Liver (tissue), 8 donors: ENCODE measurements at regions not wholly inside any gene's neighbourhood (a gene's known extent, or its start where the extent isn't known, plus 50 kb on each side); places are given as distances from the start of the nearest gene placed in this dataset.

ENCODE experiments used
- DNase-seq: peaks from one replicate; pipeline ENCODE4 v3.0.0-alpha.2; 2017; ENCODE audit warnings: low spot score
- H3K27ac ChIP-seq, 2 donors: one replicate each; pipeline ENCODE4 v1.7.0; 2013; ENCODE audit warnings: inconsistent platforms in 2 of 2, low read length in 2 of 2, control low read depth in 1 of 2, low read depth in 1 of 2, mild to moderate bottlenecking in 1 of 2
- H3K27me3 ChIP-seq, 4 donors: one replicate each; pipeline versions ENCODE4 v1.6.1 to v1.7.0; 2013; ENCODE audit warnings: low read length in 3 of 4, inconsistent platforms in 1 of 4, mild to moderate bottlenecking in 1 of 4, moderate library complexity in 1 of 4; ENCODE audit not compliant: control insufficient read depth in 4 of 4, insufficient read depth in 4 of 4
- H3K36me3 ChIP-seq, 4 donors: one replicate each; pipeline versions ENCODE4 v1.6.1 to v1.7.0; 2013; ENCODE audit warnings: low read length in 3 of 4, mild to moderate bottlenecking in 3 of 4, low read depth in 1 of 4, moderate library complexity in 1 of 4; ENCODE audit not compliant: control insufficient read depth in 4 of 4, insufficient read depth in 3 of 4
- H3K4me1 ChIP-seq, 4 donors: one replicate each; pipeline versions ENCODE4 v1.6.1 to v1.7.0; 2013; ENCODE audit warnings: low read length in 3 of 4, mild to moderate bottlenecking in 3 of 4, moderate library complexity in 1 of 4; ENCODE audit not compliant: control insufficient read depth in 4 of 4, insufficient read depth in 4 of 4
- H3K4me3 ChIP-seq, 3 donors: one replicate each; pipeline versions ENCODE4 v1.6.1 to v1.7.0; 2013; ENCODE audit warnings: low read length in 3 of 3, control low read depth in 1 of 3, low read depth in 1 of 3, mild to moderate bottlenecking in 1 of 3
- H3K9ac ChIP-seq, 2 donors: one replicate each; pipeline ENCODE4 v1.7.0; 2013; ENCODE audit warnings: low read length in 2 of 2, mild to moderate bottlenecking in 2 of 2, moderate library complexity in 2 of 2, control low read depth in 1 of 2, low read depth in 1 of 2
- H3K9me3 ChIP-seq, 4 donors: one replicate each; pipeline versions ENCODE4 v1.6.1 to v1.7.0; 2013; ENCODE audit warnings: low read length in 3 of 4; ENCODE audit not compliant: control insufficient read depth in 4 of 4
- ATF3 ChIP-seq: IDR thresholded peaks from 2 replicates; pipeline ENCODE4 v1.6.1; 2016; ENCODE audit warnings: antibody characterized with exemption
- CTCF ChIP-seq: fragments of 150-350 bp; IDR thresholded peaks from 2 replicates; pipeline ENCODE4 v1.5.1; 2017; ENCODE audit warnings: improper control_type of control experiment, low read depth, low read length; ENCODE audit not compliant: missing input control
- EGR1 ChIP-seq, 2 donors: IDR thresholded peaks; 2 replicates each; pipeline ENCODE4 v1.6.1; 2016 to 2018; ENCODE audit warnings: antibody characterized with exemption in 2 of 2, low read depth in 2 of 2
- FOXA2 ChIP-seq: IDR thresholded peaks from 2 replicates; pipeline ENCODE4 v1.6.1; 2016; ENCODE audit warnings: antibody characterized with exemption
- HNF4A ChIP-seq, 2 donors: conservative IDR thresholded peaks; 2 replicates each; pipeline ENCODE4 v1.6.1; 2016; ENCODE audit warnings: antibody characterized with exemption in 2 of 2, mild to moderate bottlenecking in 2 of 2
- MAX ChIP-seq: IDR thresholded peaks from 2 replicates; pipeline ENCODE4 v1.6.1; 2016; ENCODE audit warnings: antibody characterized with exemption
- NR2F2 ChIP-seq: IDR thresholded peaks from 2 replicates; pipeline ENCODE4 v1.6.1; 2016; ENCODE audit warnings: antibody characterized with exemption
- RXRA ChIP-seq, 2 donors: IDR thresholded peaks; 2 replicates each; pipeline ENCODE4 v1.6.1; 2017 to 2018; ENCODE audit warnings: antibody characterized with exemption in 2 of 2, mild to moderate bottlenecking in 1 of 2
- SP1 ChIP-seq: IDR thresholded peaks from 2 replicates; pipeline ENCODE4 v1.6.1; 2018; ENCODE audit warnings: antibody characterized with exemption, mild to moderate bottlenecking
- TAF1 ChIP-seq: conservative IDR thresholded peaks from 2 replicates; pipeline ENCODE4 v1.6.1; 2016; ENCODE audit warnings: antibody characterized with exemption, mild to moderate bottlenecking
- WGBS: extraction: QIAGEN DNeasy Blood & Tissue Kit; methylation state at CpG from one replicate; pipeline ENCODE4 v1.1.7; 2013; 5-methylcytosine and 5-hydroxymethylcytosine counted together
- donor health status: healthy.
- donor health status: healthy.
- donor health status: healthy.
- donor health status: healthy.
- donor health status: healthy.

GRCh38 chr10:113455947-113456346, 96.9 kb upstream of the HABP2 start:
- no peak overlapping the region for H3K9ac ChIP-seq
- no peak for TF ChIP-seq SP1
- no peak for TF ChIP-seq RXRA (IDR thresholded peaks at IDR 0.05)
- TF ChIP-seq CTCF, result no peak
- no peaks in the 10 kb centered on the region for H3K36me3 ChIP-seq
- H3K4me3 ChIP-seq, result no peak overlapping the region
- WGBS, result 67% methylated on average over 3 of the region's 3 CpGs
- no peaks in the 10 kb centered on the region for H3K27me3 ChIP-seq
- no peak for DNase-seq
- no peaks in the 10 kb centered on the region for H3K9me3 ChIP-seq
- H3K27ac ChIP-seq, result no peak overlapping the region
- peaks cover 0 to 6% (median 3%) of the 10 kb centered on the region in 4 donors for H3K4me1 ChIP-seq

GRCh38 chr10:113456741-113457140, 96.1 kb upstream of the HABP2 start:
- Histone ChIP-seq H3K27me3 (no peaks in the 10 kb centered on the region), H3K4me3 (no peak overlapping the region), H3K9me3 (no peaks in the 10 kb centered on the region), H3K36me3 (no peaks in the 10 kb centered on the region), H3K27ac (no peak overlapping the region), H3K4me1 (peaks cover 0 to 6% (median 3%) of the 10 kb centered on the region in 4 donors), H3K9ac (no peak overlapping the region)
- TF ChIP-seq RXRA (IDR thresholded peaks at IDR 0.05), result no peak
- peak; percentile 6 for DNase-seq
- WGBS, result 84% methylated on average over 6 of the region's 6 CpGs

GRCh38 chr10:113457408-113457807, 95.4 kb upstream of the HABP2 start:
- TF ChIP-seq HNF4A (conservative IDR thresholded peaks at IDR 0.05) (no peak), NR2F2 (no peak)
- peaks cover 0 to 6% (median 3%) of the 10 kb centered on the region in 4 donors for H3K4me1 ChIP-seq
- WGBS, result 92% methylated on average over 5 of the region's 5 CpGs

GRCh38 chr10:113458451-113458850, 94.4 kb upstream of the HABP2 start:
- Histone ChIP-seq H3K4me1 (peaks cover 0 to 6% (median 3%) of the 10 kb centered on the region in 4 donors), H3K36me3 (no peaks in the 10 kb centered on the region), H3K9me3 (no peaks in the 10 kb centered on the region), H3K27me3 (no peaks in the 10 kb centered on the region), H3K27ac (no peak overlapping the region), H3K4me3 (no peak overlapping the region), H3K9ac (no peak overlapping the region)
- no peak for DNase-seq
- TF ChIP-seq EGR1 (IDR thresholded peaks at IDR 0.05; ENCODE audit: low read depth in 2 of 2) (no peak), SP1 (no peak), TAF1 (no peak), ATF3 (no peak), FOXA2 (no peak), MAX (no peak)
- 75% methylated on average over 10 of the region's 10 CpGs for WGBS

More at GRCh38 chr10:113457408-113457807, 95.4 kb upstream of the HABP2 start:
- no peaks in the 10 kb centered on the region for H3K9me3 ChIP-seq
- H3K27ac ChIP-seq, result no peak overlapping the region
- H3K9ac ChIP-seq, result no peak overlapping the region
- no peaks in the 10 kb centered on the region for H3K27me3 ChIP-seq
- DNase-seq, result no peak
- no peaks in the 10 kb centered on the region for H3K36me3 ChIP-seq
- H3K4me3 ChIP-seq, result no peak overlapping the region
